SKM-1 (cell line): ENCODE measurements at regions not wholly inside any gene's neighbourhood (a gene's known extent, or its start where the extent isn't known, plus 50 kb on each side); places are given as distances from the start of the nearest gene placed in this dataset.

Source experiments
- DNase-seq: peaks from one replicate; lab custom pipeline; 2025; ENCODE audit not compliant: unreplicated experiment; lab: John Stamatoyannopoulos, UW

- no peak for DNase-seq
These were observed 87.4 kb upstream of the PTPRM start for GRCh38 chr18:7479756-7480155.

- no peak for DNase-seq
These were observed 86.2 kb upstream of the PTPRM start for GRCh38 chr18:7480879-7481278.

GRCh38 chr18:7482342-7482741 lies 84.8 kb upstream of the PTPRM start:
- DNase-seq, result no peak

- DNase-seq, result no peak
These were observed 81.5 kb upstream of the PTPRM start for GRCh38 chr18:7485616-7486015.

GRCh38 chr18:7488571-7488970 lies 78.5 kb upstream of the PTPRM start:
- no peak for DNase-seq

GRCh38 chr18:7490104-7490503 lies 77.0 kb upstream of the PTPRM start:
- no peak for DNase-seq

GRCh38 chr18:7492385-7492784 lies 74.7 kb upstream of the PTPRM start:
- DNase-seq, result no peak

GRCh38 chr18:7497081-7497480 lies 70.0 kb upstream of the PTPRM start:
- DNase-seq, result no peak

GRCh38 chr18:7511106-7511505 lies 56.0 kb upstream of the PTPRM start:
- DNase-seq, result no peak

- DNase-seq, result no peak
These were observed 54.8 kb upstream of the PTPRM start for GRCh38 chr18:7512348-7512747.

- DNase-seq, result no peak
These were observed 54.1 kb upstream of the PTPRM start for GRCh38 chr18:7512990-7513389.

- DNase-seq, result no peak
These were observed 52.2 kb upstream of the PTPRM start for GRCh38 chr18:7514796-7515440.

- DNase-seq, result no peak
These were observed 50.6 kb upstream of the PTPRM start for GRCh38 chr18:7516266-7517117.
